ENCODE measurements at regions not wholly inside any gene's neighbourhood (a gene's known extent, or its start where the extent isn't known, plus 50 kb on each side); places are given as distances from the start of the nearest gene placed in this dataset.

- no peak for DNase-seq (ENCODE audit: extremely low spot score, insufficient read length, low read depth)
- FAIRE-seq = no peak
Measured at GRCh38 chr5:135222171-135222681, 176.8 kb downstream of the MACROH2A1 start.

- FAIRE-seq (no peak), DNase-seq (ENCODE audit: extremely low spot score, insufficient read length, low read depth) (no peak)
Measured at GRCh38 chr5:135221696-135222095, 177.3 kb downstream of the MACROH2A1 start.

- no peak for FAIRE-seq
- no peak for DNase-seq (ENCODE audit: extremely low spot score, insufficient read length, low read depth)
Measured at GRCh38 chr5:135221187-135221473, 177.9 kb downstream of the MACROH2A1 start.

- FAIRE-seq (no peak), DNase-seq (ENCODE audit: extremely low spot score, insufficient read length, low read depth) (no peak)
Measured at GRCh38 chr5:135220394-135221186, 178.4 kb downstream of the MACROH2A1 start.

GRCh38 chr5:135219868-135220267, 179.2 kb downstream of the MACROH2A1 start:
- FAIRE-seq (no peak), DNase-seq (ENCODE audit: extremely low spot score, insufficient read length, low read depth) (no peak)

GRCh38 chr5:135218790-135219568, 180.1 kb downstream of the MACROH2A1 start:
- DNase-seq (ENCODE audit: extremely low spot score, insufficient read length, low read depth) (no peak), FAIRE-seq (no peak)

- DNase-seq (ENCODE audit: extremely low spot score, insufficient read length, low read depth) (no peak), FAIRE-seq (no peak)
Measured at GRCh38 chr5:135218486-135218755, 180.6 kb downstream of the MACROH2A1 start.

- FAIRE-seq (no peak), DNase-seq (ENCODE audit: extremely low spot score, insufficient read length, low read depth) (no peak)
Measured at GRCh38 chr5:135217669-135218485, 181.2 kb downstream of the MACROH2A1 start.

- DNase-seq (ENCODE audit: extremely low spot score, insufficient read length, low read depth) (no peak), FAIRE-seq (no peak)
Measured at GRCh38 chr5:135216471-135217343, 182.3 kb downstream of the MACROH2A1 start.

- FAIRE-seq = no peak
Measured at GRCh38 chr5:135215617-135216470, 181.8 kb upstream of the PITX1 start.

GRCh38 chr5:135214897-135215616, 181.0 kb upstream of the PITX1 start:
- FAIRE-seq (no peak), DNase-seq (ENCODE audit: extremely low spot score, insufficient read length, low read depth) (no peak)

More at GRCh38 chr5:135215617-135216470, 181.8 kb upstream of the PITX1 start:
- no peak for DNase-seq (ENCODE audit: extremely low spot score, insufficient read length, low read depth)

GRCh38 chr5:135213466-135214239, 179.6 kb upstream of the PITX1 start:
- DNase-seq (ENCODE audit: extremely low spot score, insufficient read length, low read depth) (no peak), FAIRE-seq (no peak)

- no peak for FAIRE-seq
- no peak for DNase-seq (ENCODE audit: extremely low spot score, insufficient read length, low read depth)
Measured at GRCh38 chr5:135213027-135213386, 179.0 kb upstream of the PITX1 start.

- FAIRE-seq = no peak
- DNase-seq (ENCODE audit: extremely low spot score, insufficient read length, low read depth) = no peak
Measured at GRCh38 chr5:135212361-135213026, 178.5 kb upstream of the PITX1 start.

- no peak for DNase-seq (ENCODE audit: extremely low spot score, insufficient read length, low read depth)
- FAIRE-seq = no peak
Measured at GRCh38 chr5:135211791-135212190, 177.8 kb upstream of the PITX1 start.

GRCh38 chr5:135211083-135211790, 177.2 kb upstream of the PITX1 start:
- no peak for FAIRE-seq
- DNase-seq (ENCODE audit: extremely low spot score, insufficient read length, low read depth) = no peak

All from GM18507 (cell line).